K562 (cell line): ENCODE measurements at regions not wholly inside any gene's neighbourhood (a gene's known extent, or its start where the extent isn't known, plus 50 kb on each side); places are given as distances from the start of the nearest gene placed in this dataset.

Experiments used
- BDP1 ChIP-seq: IDR thresholded peaks from 3 replicates; pipeline ENCODE4 v1.6.1; 2011; ENCODE audit not compliant: insufficient read length, insufficient read depth
- DACH1 ChIP-seq: fragments of 450-650 bp; IDR thresholded peaks from 2 replicates; pipeline ENCODE4 v1.6.1; 2018; ENCODE audit not compliant: partially characterized antibody
- DPF2 ChIP-seq: fragments of 450-650 bp; IDR thresholded peaks from 2 replicates; pipeline ENCODE4 v1.6.1; 2016
- FIP1L1 ChIP-seq: fragments of 200-400 bp; formaldehyde crosslinking; IDR thresholded peaks from 2 replicates; pipeline ENCODE4 v1.6.1; 2018; ENCODE audit warnings: mild to moderate bottlenecking, low read depth, low read length; ENCODE audit not compliant: poor library complexity, severe bottlenecking
- HDAC6 ChIP-seq: IDR thresholded peaks from 2 replicates; pipeline ENCODE4 v1.6.1; 2012; ENCODE audit warnings: low read depth, mild to moderate bottlenecking, control low read depth, inconsistent platforms, low read length, moderate library complexity
- HNRNPH1 ChIP-seq: fragments of 200-400 bp; formaldehyde crosslinking; optimal IDR thresholded peaks from 2 replicates; pipeline ENCODE3; 2017; ENCODE audit warnings: low read depth, mild to moderate bottlenecking, low read length, moderate library complexity
- ILF3 ChIP-seq: fragments of 450-650 bp; IDR thresholded peaks from 2 replicates; pipeline ENCODE4 v1.6.1; 2018; ENCODE audit warnings: antibody characterized with exemption, mild to moderate bottlenecking, moderate library complexity, borderline replicate concordance
- MXI1 ChIP-seq: IDR thresholded peaks from 2 replicates; pipeline ENCODE4 v1.6.1; 2011; ENCODE audit warnings: low read depth, mild to moderate bottlenecking, improper control_type of control experiment, low read length
- NCOA4 ChIP-seq: fragments of 450-650 bp; IDR thresholded peaks from 2 replicates; pipeline ENCODE4 v1.6.1; 2018; ENCODE audit warnings: mild to moderate bottlenecking; ENCODE audit not compliant: partially characterized antibody
- NFYB ChIP-seq: IDR thresholded peaks from 2 replicates; pipeline ENCODE4 v1.6.1; 2011; ENCODE audit warnings: mild to moderate bottlenecking, moderate library complexity; ENCODE audit not compliant: insufficient read length; ENCODE audit errors: extremely low read depth
- PTTG1 ChIP-seq: fragments of 450-650 bp; IDR thresholded peaks from 2 replicates; pipeline ENCODE4 v1.6.1; 2016; ENCODE audit warnings: low read depth, mild to moderate bottlenecking, missing genetic modification characterization, missing compliant biosample characterization
- TAL1 ChIP-seq: fragments of 450-650 bp; IDR thresholded peaks from 2 replicates; pipeline ENCODE4 v1.6.1; 2016; ENCODE audit warnings: mild to moderate bottlenecking
- ZFX ChIP-seq: sonication (generic); formaldehyde crosslinking; IDR thresholded peaks from 2 replicates; pipeline ENCODE4 v1.8.0; 2022; ENCODE audit warnings: mild to moderate bottlenecking, missing genetic modification reagents, moderate library complexity
- ZNF174 ChIP-seq: fragments of 250-450 bp; sonication (Bioruptor Pico); IDR thresholded peaks from 2 replicates; pipeline ENCODE4 v1.4.0; 2020; ENCODE audit warnings: mild to moderate bottlenecking
- ZNF253 ChIP-seq: fragments of 250-450 bp; sonication (Bioruptor Pico); conservative IDR thresholded peaks from 2 replicates; pipeline ENCODE4 v1.6.1; 2021; ENCODE audit warnings: mild to moderate bottlenecking
- TF ChIP-seq, protein P1 (sequence below): fragments of 250-450 bp; sonication (Bioruptor Pico); IDR thresholded peaks from 2 replicates; pipeline ENCODE4 v1.4.0; 2020; ENCODE audit warnings: mild to moderate bottlenecking, moderate library complexity
- TF ChIP-seq, protein P2 (sequence below): fragments of 250-450 bp; sonication (Bioruptor Pico); IDR thresholded peaks from 2 replicates; pipeline ENCODE4 v1.4.0; 2020; ENCODE audit warnings: borderline replicate concordance
- TF ChIP-seq, protein P3 (sequence below): sonication (generic); formaldehyde crosslinking; IDR thresholded peaks from 2 replicates; pipeline ENCODE4 v1.8.0; 2022; ENCODE audit warnings: mild to moderate bottlenecking, missing genetic modification reagents, borderline replicate concordance
- TF ChIP-seq, protein P4 (sequence below), 2 experiments: fragments of 450-650 bp in 1 of 2; sonication (generic) in 1 of 2; formaldehyde crosslinking in 1 of 2; IDR thresholded peaks in 1 of 2; conservative IDR thresholded peaks in 1 of 2; 2 replicates each; pipeline versions ENCODE4 v1.6.1 to v1.8.1; 2016 to 2023; ENCODE audit warnings: mild to moderate bottlenecking in 2 of 2, moderate library complexity in 2 of 2, inconsistent platforms in 1 of 2, missing genetic modification reagents in 1 of 2

DNA sequence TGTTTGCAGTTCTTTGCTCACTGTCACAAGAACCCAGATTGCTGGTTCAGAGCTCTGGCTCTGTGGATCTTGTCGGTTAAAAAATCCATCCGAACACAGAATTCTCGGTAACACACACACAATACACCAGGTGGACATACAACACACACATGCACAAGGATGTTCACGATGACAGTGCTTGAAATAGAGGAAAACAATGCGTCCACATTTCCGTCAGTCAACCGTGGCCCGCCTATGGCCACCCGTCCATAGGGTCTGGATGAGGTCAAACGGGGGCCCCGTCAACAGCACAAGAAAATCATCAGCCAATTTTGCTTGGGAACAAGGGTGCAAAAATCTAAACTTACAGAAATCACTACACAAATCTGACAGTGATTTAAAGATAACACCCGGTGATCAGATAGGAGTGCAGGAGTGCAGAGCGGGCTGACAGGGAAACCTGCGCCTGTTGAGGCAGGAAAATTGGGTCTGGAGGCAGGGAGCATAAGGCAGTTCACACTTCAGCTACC lies 50.4 kb upstream of the SLC19A1 start (continued):
- no peak for TF ChIP-seq ZNF253 (CRISPR knock-in tag)
- no peak for TF ChIP-seq ZNF174
- TF ChIP-seq HDAC6 = no peak
- TF ChIP-seq, protein P1, sequence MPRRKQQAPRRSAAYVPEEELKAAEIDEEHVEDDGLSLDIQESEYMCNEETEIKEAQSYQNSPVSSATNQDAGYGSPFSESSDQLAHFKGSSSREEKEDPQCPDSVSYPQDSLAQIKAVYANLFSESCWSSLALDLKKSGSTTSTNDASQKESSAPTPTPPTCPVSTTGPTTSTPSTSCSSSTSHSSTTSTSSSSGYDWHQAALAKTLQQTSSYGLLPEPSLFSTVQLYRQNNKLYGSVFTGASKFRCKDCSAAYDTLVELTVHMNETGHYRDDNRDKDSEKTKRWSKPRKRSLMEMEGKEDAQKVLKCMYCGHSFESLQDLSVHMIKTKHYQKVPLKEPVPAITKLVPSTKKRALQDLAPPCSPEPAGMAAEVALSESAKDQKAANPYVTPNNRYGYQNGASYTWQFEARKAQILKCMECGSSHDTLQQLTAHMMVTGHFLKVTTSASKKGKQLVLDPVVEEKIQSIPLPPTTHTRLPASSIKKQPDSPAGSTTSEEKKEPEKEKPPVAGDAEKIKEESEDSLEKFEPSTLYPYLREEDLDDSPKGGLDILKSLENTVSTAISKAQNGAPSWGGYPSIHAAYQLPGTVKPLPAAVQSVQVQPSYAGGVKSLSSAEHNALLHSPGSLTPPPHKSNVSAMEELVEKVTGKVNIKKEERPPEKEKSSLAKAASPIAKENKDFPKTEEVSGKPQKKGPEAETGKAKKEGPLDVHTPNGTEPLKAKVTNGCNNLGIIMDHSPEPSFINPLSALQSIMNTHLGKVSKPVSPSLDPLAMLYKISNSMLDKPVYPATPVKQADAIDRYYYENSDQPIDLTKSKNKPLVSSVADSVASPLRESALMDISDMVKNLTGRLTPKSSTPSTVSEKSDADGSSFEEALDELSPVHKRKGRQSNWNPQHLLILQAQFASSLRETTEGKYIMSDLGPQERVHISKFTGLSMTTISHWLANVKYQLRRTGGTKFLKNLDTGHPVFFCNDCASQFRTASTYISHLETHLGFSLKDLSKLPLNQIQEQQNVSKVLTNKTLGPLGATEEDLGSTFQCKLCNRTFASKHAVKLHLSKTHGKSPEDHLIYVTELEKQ (CRISPR knock-in tag) = no peak
- TF ChIP-seq MXI1 = peak; percentile 65; the same call in 1 of the 2 replicates
- peak; percentile 66 for TF ChIP-seq DACH1
- no peak for TF ChIP-seq NFYB
- TF ChIP-seq DPF2 = no peak
- TF ChIP-seq HNRNPH1 = no peak
- no peak for TF ChIP-seq BDP1
- TF ChIP-seq, protein P2, sequence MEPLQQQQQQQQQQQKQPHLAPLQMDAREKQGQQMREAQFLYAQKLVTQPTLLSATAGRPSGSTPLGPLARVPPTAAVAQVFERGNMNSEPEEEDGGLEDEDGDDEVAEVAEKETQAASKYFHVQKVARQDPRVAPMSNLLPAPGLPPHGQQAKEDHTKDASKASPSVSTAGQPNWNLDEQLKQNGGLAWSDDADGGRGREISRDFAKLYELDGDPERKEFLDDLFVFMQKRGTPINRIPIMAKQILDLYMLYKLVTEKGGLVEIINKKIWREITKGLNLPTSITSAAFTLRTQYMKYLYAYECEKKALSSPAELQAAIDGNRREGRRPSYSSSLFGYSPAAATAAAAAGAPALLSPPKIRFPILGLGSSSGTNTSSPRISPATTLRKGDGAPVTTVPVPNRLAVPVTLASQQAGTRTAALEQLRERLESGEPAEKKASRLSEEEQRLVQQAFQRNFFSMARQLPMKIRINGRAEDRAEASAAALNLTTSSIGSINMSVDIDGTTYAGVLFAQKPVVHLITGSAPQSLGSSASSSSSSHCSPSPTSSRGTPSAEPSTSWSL (CRISPR knock-in tag) = no peak
- TF ChIP-seq NCOA4 = no peak
- no peak for TF ChIP-seq FIP1L1
- TF ChIP-seq, protein P3, sequence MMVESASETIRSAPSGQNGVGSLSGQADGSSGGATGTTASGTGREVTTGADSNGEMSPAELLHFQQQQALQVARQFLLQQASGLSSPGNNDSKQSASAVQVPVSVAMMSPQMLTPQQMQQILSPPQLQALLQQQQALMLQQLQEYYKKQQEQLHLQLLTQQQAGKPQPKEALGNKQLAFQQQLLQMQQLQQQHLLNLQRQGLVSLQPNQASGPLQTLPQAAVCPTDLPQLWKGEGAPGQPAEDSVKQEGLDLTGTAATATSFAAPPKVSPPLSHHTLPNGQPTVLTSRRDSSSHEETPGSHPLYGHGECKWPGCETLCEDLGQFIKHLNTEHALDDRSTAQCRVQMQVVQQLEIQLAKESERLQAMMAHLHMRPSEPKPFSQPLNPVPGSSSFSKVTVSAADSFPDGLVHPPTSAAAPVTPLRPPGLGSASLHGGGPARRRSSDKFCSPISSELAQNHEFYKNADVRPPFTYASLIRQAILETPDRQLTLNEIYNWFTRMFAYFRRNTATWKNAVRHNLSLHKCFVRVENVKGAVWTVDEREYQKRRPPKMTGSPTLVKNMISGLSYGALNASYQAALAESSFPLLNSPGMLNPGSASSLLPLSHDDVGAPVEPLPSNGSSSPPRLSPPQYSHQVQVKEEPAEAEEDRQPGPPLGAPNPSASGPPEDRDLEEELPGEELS (CRISPR knock-in tag) = no peak
- TF ChIP-seq, protein P4, sequence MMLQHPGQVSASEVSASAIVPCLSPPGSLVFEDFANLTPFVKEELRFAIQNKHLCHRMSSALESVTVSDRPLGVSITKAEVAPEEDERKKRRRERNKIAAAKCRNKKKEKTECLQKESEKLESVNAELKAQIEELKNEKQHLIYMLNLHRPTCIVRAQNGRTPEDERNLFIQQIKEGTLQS (IDR thresholded peaks at IDR 0.05) = no peak
- TF ChIP-seq, protein P4 (CRISPR knock-in tag; conservative IDR thresholded peaks at IDR 0.05) = 0 out of 2 replicates have a peak, but pooled peaks have one; percentile 61
- no peak for TF ChIP-seq TAL1
- no peak for TF ChIP-seq ILF3
- TF ChIP-seq ZFX (CRISPR knock-in tag) = no peak
- no peak for TF ChIP-seq PTTG1 (tag)
